ENCODE measurements at regions not wholly inside any gene's neighbourhood (a gene's known extent, or its start where the extent isn't known, plus 50 kb on each side); places are given as distances from the start of the nearest gene placed in this dataset.

GRCh38 chr13:107738004-107738403, 477.3 kb downstream of the LIG4 start:
- WGBS, 3 donors = 79 to 84% (median 83%) methylated on average over 4 of the region's 4 CpGs
- Histone ChIP-seq H3K9me3 (ENCODE audit: control insufficient read depth in 2 of 2, insufficient read depth in 1 of 2, low read depth in 1 of 2, low read length in 1 of 2) (no peaks in the 10 kb centered on the region), H3K4me3 (ENCODE audit: low read depth in 1 of 3, low read length in 3 of 3) (no peak overlapping the region), H3K36me3 (ENCODE audit: control insufficient read depth in 3 of 3, insufficient read depth in 2 of 3, low read depth in 1 of 3, low read length in 3 of 3) (no peaks in the 10 kb centered on the region), H3K4me1 (ENCODE audit: control insufficient read depth in 3 of 3, insufficient read depth in 2 of 3, low read depth in 1 of 3, low read length in 2 of 3) (no peaks in the 10 kb centered on the region), H3K27me3 (ENCODE audit: control insufficient read depth in 3 of 3, insufficient read depth in 3 of 3, low read length in 3 of 3) (no peaks in the 10 kb centered on the region), H3K27ac (ENCODE audit: low read depth in 1 of 3, low read length in 2 of 3) (no peak overlapping the region)
- FAIRE-seq = no peak
- no peak for DNase-seq

GRCh38 chr13:107736731-107737130, 478.6 kb downstream of the LIG4 start:
- DNase-seq (no peak), FAIRE-seq (no peak)
- H3K27me3 ChIP-seq (ENCODE audit: control insufficient read depth in 3 of 3, insufficient read depth in 3 of 3, low read length in 3 of 3) = no peaks in the 10 kb centered on the region
- H3K4me1 ChIP-seq (ENCODE audit: control insufficient read depth in 3 of 3, insufficient read depth in 2 of 3, low read depth in 1 of 3, low read length in 2 of 3) = no peaks in the 10 kb centered on the region
- H3K9me3 ChIP-seq (ENCODE audit: control insufficient read depth in 2 of 2, insufficient read depth in 1 of 2, low read depth in 1 of 2, low read length in 1 of 2) = no peaks in the 10 kb centered on the region
- no peak overlapping the region for H3K4me3 ChIP-seq (ENCODE audit: low read depth in 1 of 3, low read length in 3 of 3)
- H3K27ac ChIP-seq (ENCODE audit: low read depth in 1 of 3, low read length in 2 of 3) = no peak overlapping the region
- WGBS, 3 donors = 58 to 91% (median 88%) methylated on average over 2 of the region's 2 CpGs
- H3K36me3 ChIP-seq (ENCODE audit: control insufficient read depth in 3 of 3, insufficient read depth in 2 of 3, low read depth in 1 of 3, low read length in 3 of 3) = no peaks in the 10 kb centered on the region

- no peaks in the 10 kb centered on the region for H3K36me3 ChIP-seq (ENCODE audit: control insufficient read depth in 3 of 3, insufficient read depth in 2 of 3, low read depth in 1 of 3, low read length in 3 of 3)
- FAIRE-seq (no peak), DNase-seq (no peak)
- no peaks in the 10 kb centered on the region for H3K4me1 ChIP-seq (ENCODE audit: control insufficient read depth in 3 of 3, insufficient read depth in 2 of 3, low read depth in 1 of 3, low read length in 2 of 3)
- H3K4me3 ChIP-seq (ENCODE audit: low read depth in 1 of 3, low read length in 3 of 3) = no peak overlapping the region
- H3K27ac ChIP-seq (ENCODE audit: low read depth in 1 of 3, low read length in 2 of 3) = no peak overlapping the region
- 73 to 74% (median 73%) methylated on average over 11 of the region's 11 CpGs for WGBS, 3 donors
- H3K27me3 ChIP-seq (ENCODE audit: control insufficient read depth in 3 of 3, insufficient read depth in 3 of 3, low read length in 3 of 3) = no peaks in the 10 kb centered on the region
- no peaks in the 10 kb centered on the region for H3K9me3 ChIP-seq (ENCODE audit: control insufficient read depth in 2 of 2, insufficient read depth in 1 of 2, low read depth in 1 of 2, low read length in 1 of 2)
These were observed 479.2 kb downstream of the LIG4 start for GRCh38 chr13:107736170-107736569.

GRCh38 chr13:107734891-107735625, 480.3 kb downstream of the LIG4 start:
- no peaks in the 10 kb centered on the region for H3K4me1 ChIP-seq (ENCODE audit: control insufficient read depth in 3 of 3, insufficient read depth in 2 of 3, low read depth in 1 of 3, low read length in 2 of 3)
- no peaks in the 10 kb centered on the region for H3K9me3 ChIP-seq (ENCODE audit: control insufficient read depth in 2 of 2, insufficient read depth in 1 of 2, low read depth in 1 of 2, low read length in 1 of 2)
- H3K4me3 ChIP-seq (ENCODE audit: low read depth in 1 of 3, low read length in 3 of 3) = no peak overlapping the region
- H3K27me3 ChIP-seq (ENCODE audit: control insufficient read depth in 3 of 3, insufficient read depth in 3 of 3, low read length in 3 of 3) = no peaks in the 10 kb centered on the region
- no peak for FAIRE-seq
- no peak overlapping the region for H3K27ac ChIP-seq (ENCODE audit: low read depth in 1 of 3, low read length in 2 of 3)
- H3K36me3 ChIP-seq (ENCODE audit: control insufficient read depth in 3 of 3, insufficient read depth in 2 of 3, low read depth in 1 of 3, low read length in 3 of 3) = no peaks in the 10 kb centered on the region
- 59 to 61% (median 59%) methylated on average over 7 of the region's 7 CpGs for WGBS, 3 donors
- DNase-seq = no peak

GRCh38 chr13:107733276-107733675, 482.1 kb downstream of the LIG4 start:
- H3K9me3 ChIP-seq (ENCODE audit: control insufficient read depth in 2 of 2, insufficient read depth in 1 of 2, low read depth in 1 of 2, low read length in 1 of 2) = no peaks in the 10 kb centered on the region
- no peak overlapping the region for H3K27ac ChIP-seq (ENCODE audit: low read depth in 1 of 3, low read length in 2 of 3)
- no peaks in the 10 kb centered on the region for H3K4me1 ChIP-seq (ENCODE audit: control insufficient read depth in 3 of 3, insufficient read depth in 2 of 3, low read depth in 1 of 3, low read length in 2 of 3)
- H3K36me3 ChIP-seq (ENCODE audit: control insufficient read depth in 3 of 3, insufficient read depth in 2 of 3, low read depth in 1 of 3, low read length in 3 of 3) = no peaks in the 10 kb centered on the region
- no peaks in the 10 kb centered on the region for H3K27me3 ChIP-seq (ENCODE audit: control insufficient read depth in 3 of 3, insufficient read depth in 3 of 3, low read length in 3 of 3)
- DNase-seq = no peak
- H3K4me3 ChIP-seq (ENCODE audit: low read depth in 1 of 3, low read length in 3 of 3) = no peak overlapping the region
- no peak for FAIRE-seq

GRCh38 chr13:107730813-107731212, 484.5 kb downstream of the LIG4 start:
- WGBS, 3 donors = 76 to 83% (median 80%) methylated on average over 6 of the region's 6 CpGs
- H3K27me3 ChIP-seq (ENCODE audit: control insufficient read depth in 3 of 3, insufficient read depth in 3 of 3, low read length in 3 of 3) = no peaks in the 10 kb centered on the region
- H3K9me3 ChIP-seq (ENCODE audit: control insufficient read depth in 2 of 2, insufficient read depth in 1 of 2, low read depth in 1 of 2, low read length in 1 of 2) = no peaks in the 10 kb centered on the region
- DNase-seq (no peak), FAIRE-seq (no peak)
- H3K36me3 ChIP-seq (ENCODE audit: control insufficient read depth in 3 of 3, insufficient read depth in 2 of 3, low read depth in 1 of 3, low read length in 3 of 3) = no peaks in the 10 kb centered on the region
- no peak overlapping the region for H3K27ac ChIP-seq (ENCODE audit: low read depth in 1 of 3, low read length in 2 of 3)
- H3K4me3 ChIP-seq (ENCODE audit: low read depth in 1 of 3, low read length in 3 of 3) = no peak overlapping the region
- no peaks in the 10 kb centered on the region for H3K4me1 ChIP-seq (ENCODE audit: control insufficient read depth in 3 of 3, insufficient read depth in 2 of 3, low read depth in 1 of 3, low read length in 2 of 3)

- no peaks in the 10 kb centered on the region for H3K9me3 ChIP-seq (ENCODE audit: control insufficient read depth in 2 of 2, insufficient read depth in 1 of 2, low read depth in 1 of 2, low read length in 1 of 2)
- no peak overlapping the region for H3K27ac ChIP-seq (ENCODE audit: low read depth in 1 of 3, low read length in 2 of 3)
- H3K4me1 ChIP-seq (ENCODE audit: control insufficient read depth in 3 of 3, insufficient read depth in 2 of 3, low read depth in 1 of 3, low read length in 2 of 3) = no peaks in the 10 kb centered on the region
- no peak overlapping the region for H3K4me3 ChIP-seq (ENCODE audit: low read depth in 1 of 3, low read length in 3 of 3)
- no peaks in the 10 kb centered on the region for H3K36me3 ChIP-seq (ENCODE audit: control insufficient read depth in 3 of 3, insufficient read depth in 2 of 3, low read depth in 1 of 3, low read length in 3 of 3)
- H3K27me3 ChIP-seq (ENCODE audit: control insufficient read depth in 3 of 3, insufficient read depth in 3 of 3, low read length in 3 of 3) = no peaks in the 10 kb centered on the region
- DNase-seq (no peak), FAIRE-seq (no peak)
- 40 to 61% (median 51%) methylated on average over 13 of the region's 13 CpGs for WGBS, 3 donors
These were observed 494.0 kb downstream of the LIG4 start for GRCh38 chr13:107721125-107721869.

GRCh38 chr13:107716741-107717140, 498.6 kb downstream of the LIG4 start:
- Histone ChIP-seq H3K36me3 (ENCODE audit: control insufficient read depth in 3 of 3, insufficient read depth in 2 of 3, low read depth in 1 of 3, low read length in 3 of 3) (no peaks in the 10 kb centered on the region), H3K27me3 (ENCODE audit: control insufficient read depth in 3 of 3, insufficient read depth in 3 of 3, low read length in 3 of 3) (no peaks in the 10 kb centered on the region), H3K4me3 (ENCODE audit: low read depth in 1 of 3, low read length in 3 of 3) (no peak overlapping the region), H3K4me1 (ENCODE audit: control insufficient read depth in 3 of 3, insufficient read depth in 2 of 3, low read depth in 1 of 3, low read length in 2 of 3) (no peaks in the 10 kb centered on the region), H3K27ac (ENCODE audit: low read depth in 1 of 3, low read length in 2 of 3) (no peak overlapping the region), H3K9me3 (ENCODE audit: control insufficient read depth in 2 of 2, insufficient read depth in 1 of 2, low read depth in 1 of 2, low read length in 1 of 2) (no peaks in the 10 kb centered on the region)
- DNase-seq (no peak), FAIRE-seq (no peak)
- WGBS, 3 donors = 85 to 94% (median 89%) methylated on average over 4 of the region's 4 CpGs
